Neural crest cell (in vitro differentiated cells): ENCODE measurements at regions not wholly inside any gene's neighbourhood (a gene's known extent, or its start where the extent isn't known, plus 50 kb on each side); places are given as distances from the start of the nearest gene placed in this dataset.
"Not testable (repeated sequence)": the region's sequence is repeated elsewhere in the genome, so short reads cannot be mapped to it uniquely, and the experiment has no call there.

Experiments
- DNase-seq: peaks from one replicate; pipeline ENCODE4 v3.0.0; 2021; ENCODE audit warnings: low read depth, mixed read lengths, low spot score
- H3K27ac Mint-ChIP-seq: one replicate; pipeline ENCODE4 v1.8.0; 2021; ENCODE audit warnings: mild to moderate bottlenecking, mixed read lengths; ENCODE audit not compliant: unreplicated experiment
- H3K27me3 Mint-ChIP-seq: 2 replicates; pipeline ENCODE4 v1.8.0; 2021; ENCODE audit warnings: low read depth, mild to moderate bottlenecking, mixed read lengths
- H3K36me3 Mint-ChIP-seq: 2 replicates; pipeline ENCODE4 v1.8.0; 2021; ENCODE audit warnings: low read depth, mild to moderate bottlenecking, mixed read lengths
- H3K4me1 Mint-ChIP-seq: 2 replicates; pipeline ENCODE4 v1.8.0; 2021; ENCODE audit warnings: mixed read lengths
- H3K4me3 Mint-ChIP-seq: one replicate; pipeline ENCODE4 v1.8.0; 2021; ENCODE audit warnings: mild to moderate bottlenecking, mixed read lengths
- H3K9me3 Mint-ChIP-seq: 2 replicates; pipeline ENCODE4 v1.8.0; 2021; ENCODE audit warnings: mixed read lengths
- CTCF ChIP-seq: fragments of 200-600 bp; sonication (generic); conservative IDR thresholded peaks from 2 replicates; pipeline ENCODE4 v1.5.0; 2021; ENCODE audit warnings: antibody characterized with exemption, mild to moderate bottlenecking

- no peaks in the 10 kb centered on the region for H3K27me3 Mint-ChIP-seq
- TF ChIP-seq CTCF, result no peak
- H3K36me3 Mint-ChIP-seq, result no peaks in the 10 kb centered on the region
- no peak overlapping the region for H3K4me3 Mint-ChIP-seq
- peaks cover 6% of the 10 kb centered on the region for H3K9me3 Mint-ChIP-seq
- no peak overlapping the region for H3K27ac Mint-ChIP-seq
- no peak for DNase-seq
- H3K4me1 Mint-ChIP-seq, result peaks cover 23% of the 10 kb centered on the region
Observed at GRCh38 chr20:4431446-4431845, 182.4 kb upstream of the ADRA1D start.

DNA sequence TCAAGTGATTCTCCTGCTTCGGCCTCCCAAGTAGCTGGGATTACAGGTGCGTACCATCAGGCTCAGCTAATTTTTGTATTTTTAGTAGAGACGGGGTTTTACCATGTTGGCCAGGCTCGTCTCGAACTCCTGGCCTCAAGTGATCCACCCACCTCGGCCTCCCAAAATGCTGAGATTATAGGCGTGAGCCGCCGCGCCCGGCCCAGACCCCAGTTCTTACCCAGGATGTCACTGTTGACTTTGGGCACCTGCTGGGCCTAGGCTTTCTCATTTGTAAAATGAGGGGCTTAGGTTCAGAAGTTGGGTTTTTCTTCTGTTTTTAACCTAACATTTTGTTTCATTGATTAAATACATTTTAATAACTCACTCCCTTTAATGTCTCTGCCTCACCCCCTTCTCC is 181.7 kb upstream of the ADRA1D start:
- H3K4me1 Mint-ChIP-seq, result peaks cover 24% of the 10 kb centered on the region
- H3K4me3 Mint-ChIP-seq, H3K36me3 Mint-ChIP-seq, H3K9me3 Mint-ChIP-seq, DNase-seq, H3K27ac Mint-ChIP-seq, H3K27me3 Mint-ChIP-seq: not testable (repeated sequence)

- H3K9me3 Mint-ChIP-seq, result peaks cover 6% of the 10 kb centered on the region
- TF ChIP-seq CTCF, result no peak
- no peaks in the 10 kb centered on the region for H3K36me3 Mint-ChIP-seq
- peaks cover 19% of the 10 kb centered on the region for H3K4me1 Mint-ChIP-seq
- peak overlapping the region; percentile 69 for H3K4me3 Mint-ChIP-seq
- H3K27me3 Mint-ChIP-seq, result no peaks in the 10 kb centered on the region
- no peak for DNase-seq
- H3K27ac Mint-ChIP-seq, result no peak overlapping the region
Observed at GRCh38 chr20:4427940-4428586, 179.0 kb upstream of the ADRA1D start.

DNA sequence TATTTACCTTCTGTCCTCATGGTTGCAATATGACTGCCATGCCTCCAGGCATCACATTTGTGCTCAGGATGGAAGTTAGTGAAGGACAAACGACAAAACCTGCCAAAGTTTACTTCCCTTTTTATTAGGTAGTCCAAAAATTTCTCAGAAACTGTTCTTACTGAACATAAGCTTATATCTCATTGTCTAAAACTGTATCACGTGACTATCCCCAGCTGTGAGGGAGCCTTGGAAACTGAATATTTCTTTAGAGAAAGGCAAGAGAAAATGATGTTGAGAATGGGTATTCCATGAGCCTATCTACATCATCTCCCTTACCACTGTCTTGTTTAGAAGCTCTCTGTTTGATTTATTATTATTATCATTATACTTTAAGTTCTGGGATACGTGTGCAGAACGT is 169.1 kb upstream of the ADRA1D start:
- no peaks in the 10 kb centered on the region for H3K4me1 Mint-ChIP-seq
- H3K36me3 Mint-ChIP-seq, result no peaks in the 10 kb centered on the region
- TF ChIP-seq CTCF, result no peak
- H3K4me3 Mint-ChIP-seq, result no peak overlapping the region
- H3K9me3 Mint-ChIP-seq, result peaks cover 7% of the 10 kb centered on the region
- H3K27me3 Mint-ChIP-seq, result no peaks in the 10 kb centered on the region
- no peak overlapping the region for H3K27ac Mint-ChIP-seq
- DNase-seq, result no peak

DNA sequence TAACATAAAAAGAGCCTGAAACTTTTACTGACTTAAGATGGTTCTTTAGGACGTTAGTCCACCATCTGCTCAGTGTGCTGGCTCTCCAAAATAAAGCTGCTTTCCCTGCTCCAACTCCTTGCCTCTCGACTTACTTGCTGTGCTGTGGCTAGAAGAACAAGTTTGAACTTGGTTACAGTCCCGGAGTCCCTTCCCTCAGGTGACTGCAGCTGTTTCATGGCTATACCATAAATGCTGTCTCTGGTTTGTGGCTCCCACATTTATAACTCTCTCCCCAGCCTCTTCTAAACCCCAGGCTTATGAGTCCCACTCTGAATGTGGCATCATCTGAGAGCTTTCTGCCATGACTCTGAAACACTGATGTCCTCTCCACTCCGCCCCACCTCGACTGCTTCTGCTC is 166.2 kb upstream of the ADRA1D start:
- Mint-ChIP-seq H3K27ac (no peak overlapping the region), H3K9me3 (peaks cover 7% of the 10 kb centered on the region), H3K4me3 (no peak overlapping the region), H3K27me3 (no peaks in the 10 kb centered on the region), H3K4me1 (no peaks in the 10 kb centered on the region), H3K36me3 (no peaks in the 10 kb centered on the region)
- no peak for DNase-seq
- no peak for TF ChIP-seq CTCF

GRCh38 chr20:4413314-4414049 is 164.4 kb upstream of the ADRA1D start:
- DNase-seq, result no peak
- H3K9me3 Mint-ChIP-seq, result peaks cover under 1% of the 10 kb centered on the region
- peak overlapping the region; percentile 45 for H3K27ac Mint-ChIP-seq
- no peak overlapping the region for H3K4me3 Mint-ChIP-seq
- H3K27me3 Mint-ChIP-seq, result no peaks in the 10 kb centered on the region
- TF ChIP-seq CTCF, result no peak
- no peaks in the 10 kb centered on the region for H3K36me3 Mint-ChIP-seq
- no peaks in the 10 kb centered on the region for H3K4me1 Mint-ChIP-seq
